ENCODE measurements at regions not wholly inside any gene's neighbourhood (a gene's known extent, or its start where the extent isn't known, plus 50 kb on each side); places are given as distances from the start of the nearest gene placed in this dataset.

GRCh38 chr10:75331081-75331480, 70.5 kb downstream of the ZNF503 start:
- Mint-ChIP-seq H3K4me3 (no peak overlapping the region), H3K27ac (no peak overlapping the region), H3K4me1 (peaks cover 8% of the 10 kb centered on the region), H3K9me3 (ENCODE audit: insufficient read depth) (peaks cover 5% of the 10 kb centered on the region), H3K27me3 (peaks cover 29% of the 10 kb centered on the region)
- Histone ChIP-seq H2AFZ (ENCODE audit: insufficient read depth, low read depth, low read length, poor library complexity, severe bottlenecking) (no peak overlapping the region), H3K79me2 (ENCODE audit: control insufficient read depth, insufficient read depth, low read length) (no peaks in the 10 kb centered on the region), H4K20me1 (ENCODE audit: control insufficient read depth, insufficient read depth, low read length, poor library complexity, severe bottlenecking) (no peaks in the 10 kb centered on the region), H3K4me2 (replicated peaks; ENCODE audit: low read depth, low read length, poor library complexity, severe bottlenecking) (no peak overlapping the region), H3K36me3 (replicated peaks in 1 of 2; ENCODE audit: control extremely low read depth in 1 of 2, control insufficient read depth in 1 of 2, extremely low read depth in 1 of 2, insufficient read depth in 2 of 2, low read length in 1 of 2) (no peaks in the 10 kb centered on the region), H3K9ac (ENCODE audit: low read length) (no peak overlapping the region), H3K27ac (ENCODE audit: low read length in 2 of 2) (no peak overlapping the region), H3K9me3 (ENCODE audit: control extremely low read depth in 1 of 3, control insufficient read depth in 2 of 3, insufficient read depth in 1 of 3, low read length in 2 of 3) (peaks cover 3 to 13% (median 6%) of the 10 kb centered on the region in 3 donors), H3K4me1 (ENCODE audit: control insufficient read depth in 2 of 2, insufficient read depth in 2 of 2, low read length in 2 of 2) (peaks cover 7 to 9% of the 10 kb centered on the region in 2 donors), H3K27me3 (replicated peaks in 1 of 4; ENCODE audit: control extremely low read depth in 1 of 4, control insufficient read depth in 3 of 4, insufficient read depth in 4 of 4, low read length in 3 of 4) (peaks cover 0 to 6% (median 1%) of the 10 kb centered on the region in 4 experiments), H3K4me3 (ENCODE audit: control extremely low read depth in 1 of 5, extremely low read depth in 1 of 5, insufficient read depth in 1 of 5, low read depth in 2 of 5, low read length in 4 of 5) (no peak overlapping the region)
- CTCF ChIA-PET = no interaction called here
- POLR2A ChIA-PET = no interaction called here
- DNase-seq (no peak), ATAC-seq (ENCODE audit: low read depth) (no peak)
- no peak for TF ChIP-seq EZH2 (IDR thresholded peaks at IDR 0.05; ENCODE audit: borderline replicate concordance, insufficient read depth, low read depth, low read length, poor library complexity, severe bottlenecking)
- TF ChIP-seq, protein P1, sequence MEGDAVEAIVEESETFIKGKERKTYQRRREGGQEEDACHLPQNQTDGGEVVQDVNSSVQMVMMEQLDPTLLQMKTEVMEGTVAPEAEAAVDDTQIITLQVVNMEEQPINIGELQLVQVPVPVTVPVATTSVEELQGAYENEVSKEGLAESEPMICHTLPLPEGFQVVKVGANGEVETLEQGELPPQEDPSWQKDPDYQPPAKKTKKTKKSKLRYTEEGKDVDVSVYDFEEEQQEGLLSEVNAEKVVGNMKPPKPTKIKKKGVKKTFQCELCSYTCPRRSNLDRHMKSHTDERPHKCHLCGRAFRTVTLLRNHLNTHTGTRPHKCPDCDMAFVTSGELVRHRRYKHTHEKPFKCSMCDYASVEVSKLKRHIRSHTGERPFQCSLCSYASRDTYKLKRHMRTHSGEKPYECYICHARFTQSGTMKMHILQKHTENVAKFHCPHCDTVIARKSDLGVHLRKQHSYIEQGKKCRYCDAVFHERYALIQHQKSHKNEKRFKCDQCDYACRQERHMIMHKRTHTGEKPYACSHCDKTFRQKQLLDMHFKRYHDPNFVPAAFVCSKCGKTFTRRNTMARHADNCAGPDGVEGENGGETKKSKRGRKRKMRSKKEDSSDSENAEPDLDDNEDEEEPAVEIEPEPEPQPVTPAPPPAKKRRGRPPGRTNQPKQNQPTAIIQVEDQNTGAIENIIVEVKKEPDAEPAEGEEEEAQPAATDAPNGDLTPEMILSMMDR (IDR thresholded peaks at IDR 0.05) = no peak
- intact Hi-C loops (cut with micrococcal nuclease) = no loop called here
- no CpG with 5 or more reads among the region's 1 CpG for WGBS (ENCODE audit: insufficient coverage)

DNA sequence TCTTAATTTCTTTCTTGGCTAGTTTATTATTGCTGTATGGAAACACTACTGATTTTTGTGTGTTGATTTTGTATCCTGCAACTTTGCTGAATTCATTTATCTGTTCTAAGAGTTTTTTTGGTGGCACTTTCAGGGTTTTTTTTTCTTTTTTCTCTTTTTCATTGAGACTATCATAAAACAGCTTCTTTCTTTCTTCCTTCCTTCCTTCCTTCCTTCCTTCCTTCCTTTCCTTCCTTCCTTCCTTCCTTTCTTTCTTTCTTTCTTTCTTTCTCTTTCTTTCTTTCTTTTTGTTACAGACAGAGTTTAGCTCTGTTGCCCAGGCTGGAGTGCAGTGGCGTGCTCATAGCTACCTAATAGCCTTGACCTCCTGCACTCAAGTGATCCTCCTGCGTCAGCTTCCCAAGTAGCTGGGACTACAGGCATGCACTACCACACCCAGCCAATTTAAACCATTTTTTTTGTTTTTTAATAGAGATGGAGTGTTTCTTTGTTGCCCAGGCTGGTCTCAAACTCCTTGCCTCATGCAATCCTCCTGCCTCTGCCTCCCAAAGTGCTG, 72.3 kb downstream of the ZNF503 start:
- H3K4me3 Mint-ChIP-seq = no peak overlapping the region
- POLR2A ChIA-PET = no interaction called here

More for the DNA sequence above, 72.3 kb downstream of the ZNF503 start:
- no peaks in the 10 kb centered on the region for H3K4me1 ChIP-seq (ENCODE audit: control insufficient read depth in 2 of 2, insufficient read depth in 2 of 2, low read length in 2 of 2)
- Mint-ChIP-seq H3K9me3 (ENCODE audit: insufficient read depth) (no peaks in the 10 kb centered on the region), H3K27ac (no peak overlapping the region), H3K4me1 (no peaks in the 10 kb centered on the region), H3K27me3 (peaks cover 30% of the 10 kb centered on the region)
- H3K9me3 ChIP-seq (ENCODE audit: control extremely low read depth in 1 of 3, control insufficient read depth in 2 of 3, insufficient read depth in 1 of 3, low read length in 2 of 3) = no peaks in the 10 kb centered on the region
- CTCF ChIA-PET = no interaction called here
- H3K36me3 ChIP-seq (replicated peaks in 1 of 2; ENCODE audit: control extremely low read depth in 1 of 2, control insufficient read depth in 1 of 2, extremely low read depth in 1 of 2, insufficient read depth in 2 of 2, low read length in 1 of 2) = no peaks in the 10 kb centered on the region
- H4K20me1 ChIP-seq (ENCODE audit: control insufficient read depth, insufficient read depth, low read length, poor library complexity, severe bottlenecking) = no peaks in the 10 kb centered on the region
- no peak overlapping the region for H3K27ac ChIP-seq (ENCODE audit: low read length in 2 of 2)
- intact Hi-C loops (cut with micrococcal nuclease) = no loop called here
- no peak overlapping the region for H3K4me2 ChIP-seq (replicated peaks; ENCODE audit: low read depth, low read length, poor library complexity, severe bottlenecking)
- WGBS (ENCODE audit: insufficient coverage) = 100% methylated on average over 1 of the region's 2 CpGs
- H3K4me3 ChIP-seq (ENCODE audit: control extremely low read depth in 1 of 5, extremely low read depth in 1 of 5, insufficient read depth in 1 of 5, low read depth in 2 of 5, low read length in 4 of 5) = no peak overlapping the region
- no peaks in the 10 kb centered on the region for H3K79me2 ChIP-seq (ENCODE audit: control insufficient read depth, insufficient read depth, low read length)
- peaks cover 0 to 9% (median 1%) of the 10 kb centered on the region in 4 experiments for H3K27me3 ChIP-seq (replicated peaks in 1 of 4; ENCODE audit: control extremely low read depth in 1 of 4, control insufficient read depth in 3 of 4, insufficient read depth in 4 of 4, low read length in 3 of 4)
- TF ChIP-seq EZH2 (IDR thresholded peaks at IDR 0.05; ENCODE audit: borderline replicate concordance, insufficient read depth, low read depth, low read length, poor library complexity, severe bottlenecking) = no peak
- TF ChIP-seq, protein P1 (IDR thresholded peaks at IDR 0.05) = no peak
- no peak overlapping the region for H2AFZ ChIP-seq (ENCODE audit: insufficient read depth, low read depth, low read length, poor library complexity, severe bottlenecking)
- ATAC-seq (ENCODE audit: low read depth) (no peak), DNase-seq (no peak)
- no peak overlapping the region for H3K9ac ChIP-seq (ENCODE audit: low read length)
